HG03439 (cell line): ENCODE measurements at regions not wholly inside any gene's neighbourhood (a gene's known extent, or its start where the extent isn't known, plus 50 kb on each side); places are given as distances from the start of the nearest gene placed in this dataset.

Source experiments
- ATAC-seq: cut with Tn5 transposase; IDR thresholded peaks from one replicate; pipeline ENCODE4 v1.9.1; 2021; ENCODE audit warnings: mild to moderate bottlenecking, moderate library complexity; ENCODE audit not compliant: unreplicated experiment

GRCh38 chr1:182295697-182296096 is 95.9 kb downstream of the GLUL start:
- no peak for ATAC-seq

GRCh38 chr1:182293119-182293589 is 98.4 kb downstream of the GLUL start:
- ATAC-seq: no peak

- no peak for ATAC-seq
Measured at GRCh38 chr1:182292193-182292741, 99.3 kb downstream of the GLUL start.

GRCh38 chr1:182291584-182292192 is 99.9 kb downstream of the GLUL start:
- no peak for ATAC-seq

- ATAC-seq: no peak
Measured at GRCh38 chr1:182288749-182289604, 102.6 kb downstream of the GLUL start.

- ATAC-seq: no peak
Measured at GRCh38 chr1:182286761-182287160, 104.8 kb downstream of the GLUL start.

GRCh38 chr1:182283746-182284544 is 107.6 kb downstream of the GLUL start:
- no peak for ATAC-seq

GRCh38 chr1:182281541-182281940 is 110.0 kb downstream of the GLUL start:
- no peak for ATAC-seq

GRCh38 chr1:182280504-182280900 is 111.1 kb downstream of the GLUL start:
- ATAC-seq: no peak

GRCh38 chr1:182279724-182280503 is 111.7 kb downstream of the GLUL start:
- ATAC-seq: no peak

GRCh38 chr1:182279302-182279701 is 112.3 kb downstream of the GLUL start:
- no peak for ATAC-seq

- ATAC-seq: no peak
Measured at GRCh38 chr1:182278144-182279054, 113.2 kb downstream of the GLUL start.

GRCh38 chr1:182275271-182275670 is 116.3 kb downstream of the GLUL start:
- ATAC-seq: no peak

- no peak for ATAC-seq
Measured at GRCh38 chr1:182274618-182275017, 117.0 kb downstream of the GLUL start.

- no peak for ATAC-seq
Measured at GRCh38 chr1:182270731-182271130, 120.9 kb downstream of the GLUL start.

- ATAC-seq: no peak
Measured at GRCh38 chr1:182269097-182269496, 122.5 kb downstream of the GLUL start.

GRCh38 chr1:182268669-182269068 is 122.9 kb downstream of the GLUL start:
- no peak for ATAC-seq

GRCh38 chr1:182264185-182264584 is 127.4 kb downstream of the GLUL start:
- ATAC-seq: no peak

GRCh38 chr1:182263706-182264105 is 127.9 kb downstream of the GLUL start:
- no peak for ATAC-seq
